HTR-8/SVneo (cell line): ENCODE measurements at regions not wholly inside any gene's neighbourhood (a gene's known extent, or its start where the extent isn't known, plus 50 kb on each side); places are given as distances from the start of the nearest gene placed in this dataset.

Experiments used
- DNase-seq: peaks from one replicate; pipeline ENCODE4 v3.0.0; 2011; ENCODE audit warnings: low spot score, mixed read lengths; ENCODE audit not compliant: insufficient read length
- FAIRE-seq: peaks from 2 replicates; lab custom pipeline; 2011; peaks lifted over from hg19 to GRCh38; lab: Jason Lieb, UNC

DNA sequence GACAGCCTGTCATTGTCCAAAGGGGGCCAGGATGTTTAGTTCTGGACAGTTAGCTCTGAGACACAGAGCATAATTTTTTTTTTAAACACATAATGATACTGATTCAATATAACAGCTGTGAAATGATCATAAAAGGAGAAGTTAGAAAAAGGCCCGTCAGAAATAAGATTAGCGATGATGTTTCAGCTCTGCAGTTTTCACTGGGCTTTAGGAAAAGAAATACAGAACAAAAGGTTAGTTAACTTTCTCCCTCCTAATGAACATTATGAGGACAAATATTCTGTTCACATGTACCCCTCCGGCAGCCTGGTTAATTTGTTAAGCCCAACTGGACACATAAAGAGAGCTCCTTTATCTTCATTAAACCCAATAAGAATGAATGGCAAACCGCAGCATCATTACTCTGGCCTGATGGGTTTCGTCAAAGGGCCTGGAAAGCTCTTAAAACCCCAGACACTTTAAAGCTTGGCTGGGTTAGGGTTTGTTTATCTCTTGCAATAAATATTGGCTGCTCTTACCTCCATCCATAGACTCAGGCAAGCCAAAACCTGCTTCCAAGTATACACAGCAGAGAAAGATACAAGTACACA, 394.6 kb downstream of the KIF16B start:
- FAIRE-seq (no peak), DNase-seq (no peak)

DNA sequence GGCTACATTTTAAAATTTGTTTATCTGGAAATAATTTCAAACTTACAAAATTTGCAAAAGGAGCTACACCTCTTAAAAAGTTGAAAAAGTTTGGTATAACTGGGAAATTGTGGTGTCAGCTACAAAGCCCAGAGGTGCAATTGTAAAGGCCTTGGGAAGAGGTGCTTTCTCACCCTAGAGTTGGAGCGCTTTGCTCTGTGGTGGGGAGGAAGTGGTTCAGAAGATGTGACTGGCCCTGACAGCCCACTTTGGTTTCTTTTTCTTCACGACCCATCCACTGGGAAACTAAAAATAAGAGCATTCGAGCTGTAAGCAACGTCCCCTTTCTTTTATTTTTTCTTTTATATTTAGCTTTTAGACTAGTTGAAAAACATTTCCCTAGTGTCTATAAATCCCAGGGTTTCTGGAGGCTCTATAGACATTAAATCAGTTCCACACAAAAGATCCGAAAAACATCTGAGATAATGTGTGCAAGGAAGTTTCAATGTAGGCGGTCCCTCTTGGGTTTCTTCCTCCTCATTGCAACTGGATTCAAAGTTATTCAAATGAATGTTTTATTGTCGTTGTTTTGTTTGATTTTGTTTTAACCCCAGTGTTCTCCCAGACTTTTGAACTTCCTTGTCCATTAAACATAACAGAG, 397.8 kb downstream of the KIF16B start:
- no peak for DNase-seq
- FAIRE-seq: no peak

DNA sequence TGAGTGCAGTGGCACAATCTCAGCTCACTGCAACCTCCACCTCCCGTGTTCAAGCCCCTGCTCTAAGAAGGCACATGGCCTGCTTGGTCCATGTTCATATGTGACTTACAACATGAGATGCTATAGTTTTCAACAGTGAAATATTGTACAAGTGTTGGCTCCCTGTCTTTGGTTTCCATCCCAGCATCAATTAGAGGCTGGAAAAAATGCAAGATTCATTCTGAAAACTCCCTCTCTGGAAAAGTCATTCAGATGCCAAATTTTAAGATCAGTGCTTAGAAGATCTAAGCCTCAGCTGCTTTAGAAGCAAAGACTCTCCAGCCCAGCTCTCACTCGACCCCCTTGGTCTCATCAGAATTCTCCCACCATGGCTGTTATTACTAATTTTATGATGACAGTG, 398.9 kb downstream of the KIF16B start:
- DNase-seq: no peak
- no peak for FAIRE-seq

DNA sequence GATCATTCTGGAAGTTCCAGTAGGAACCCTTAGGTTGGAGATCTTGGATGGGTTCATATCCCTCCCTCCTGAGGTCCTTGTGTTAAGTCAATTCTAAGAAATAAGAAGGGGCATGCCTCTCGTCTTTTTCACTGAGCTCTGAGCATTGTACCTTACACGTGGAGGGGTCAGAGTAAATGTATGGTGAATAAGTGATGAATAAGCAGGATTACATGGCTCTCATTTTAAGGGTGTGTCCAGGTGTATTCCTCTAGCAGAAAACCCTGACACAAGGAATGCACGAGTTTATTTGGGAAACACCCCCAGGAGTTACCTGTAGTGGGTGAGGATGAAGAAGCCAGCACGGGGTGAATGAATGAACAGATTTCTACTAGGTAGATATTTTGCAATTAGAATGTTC, 400.2 kb downstream of the KIF16B start:
- DNase-seq: no peak
- no peak for FAIRE-seq

DNA sequence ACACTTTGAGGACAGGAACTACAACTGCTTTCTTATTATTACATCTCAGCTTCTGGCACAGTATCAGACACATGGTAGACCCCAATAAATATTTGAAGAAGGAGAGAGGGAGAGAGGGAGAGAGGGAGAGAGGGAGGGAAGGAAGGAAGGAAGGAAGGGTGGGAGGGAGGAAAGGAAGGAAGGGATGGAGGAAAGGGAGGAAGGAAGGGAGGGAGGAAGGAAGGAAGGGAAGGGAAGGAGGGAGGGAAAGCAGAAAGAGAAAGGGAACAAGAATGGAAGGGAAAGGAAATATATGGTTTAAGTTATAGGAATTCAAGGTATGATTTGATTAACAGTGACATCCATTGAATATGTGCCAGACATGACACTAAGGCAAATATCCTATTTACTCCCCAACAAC, 402.1 kb downstream of the KIF16B start:
- FAIRE-seq (no peak), DNase-seq (no peak)

DNA sequence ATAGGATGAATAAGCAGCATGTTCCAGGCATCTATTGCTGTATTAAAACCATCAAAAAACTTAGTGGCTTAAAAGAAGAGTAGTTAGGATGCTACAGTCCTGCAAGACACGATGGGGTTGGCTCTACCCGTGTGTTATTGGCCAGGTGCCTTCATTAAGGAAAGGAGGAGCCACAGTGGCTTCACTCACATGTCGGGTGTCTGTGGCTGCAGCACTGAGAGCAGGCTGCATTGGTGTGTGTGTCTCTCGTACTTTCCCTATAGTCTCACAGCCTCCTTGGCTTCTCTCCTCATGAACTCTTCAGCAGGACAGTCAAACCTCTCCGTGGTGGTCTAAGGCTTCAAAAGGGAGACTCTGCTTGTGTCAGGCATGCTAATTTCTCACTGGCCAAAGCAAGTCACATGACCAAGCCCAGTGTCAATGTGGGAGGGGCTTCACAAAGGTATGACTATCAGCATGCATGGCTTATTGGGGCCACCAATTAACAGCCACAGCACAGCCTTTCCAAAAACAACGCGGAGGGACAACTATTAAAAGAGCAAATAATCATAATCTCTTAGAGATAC, 402.8 kb downstream of the KIF16B start:
- no peak for FAIRE-seq
- no peak for DNase-seq

DNA sequence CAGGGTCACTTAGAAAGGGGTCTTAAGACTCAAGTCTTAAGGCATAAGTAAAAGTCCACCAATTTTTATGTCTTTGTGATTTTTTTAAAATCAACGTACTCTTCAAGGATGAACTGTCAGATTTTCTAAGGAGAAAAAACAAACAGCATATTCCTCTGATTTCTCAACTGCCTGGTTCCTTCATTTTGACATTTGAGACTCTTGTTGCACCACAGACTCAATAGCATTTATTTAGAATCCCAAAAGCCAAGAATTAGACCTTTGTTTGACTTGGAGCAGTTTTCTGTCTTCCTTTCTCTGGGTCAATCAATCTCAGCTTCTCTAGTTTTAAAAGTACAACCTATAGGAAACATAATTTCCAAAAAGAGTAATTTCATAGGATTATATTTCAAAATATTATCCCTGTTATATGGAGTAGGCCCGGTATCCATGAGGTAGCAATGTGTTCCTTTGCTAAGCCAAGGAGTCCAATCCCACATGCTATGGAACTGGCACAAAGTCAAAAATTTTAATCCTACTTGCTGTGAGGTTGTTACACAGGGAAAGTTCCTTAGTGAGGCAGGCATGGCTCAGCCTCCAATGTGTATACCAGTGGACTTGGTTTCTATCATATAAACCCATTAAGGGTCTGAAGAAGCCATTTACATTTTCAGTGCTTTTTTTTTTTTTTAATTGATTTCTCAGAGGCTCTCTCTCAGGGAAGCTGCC, 405.7 kb downstream of the KIF16B start:
- no peak for FAIRE-seq

DNA sequence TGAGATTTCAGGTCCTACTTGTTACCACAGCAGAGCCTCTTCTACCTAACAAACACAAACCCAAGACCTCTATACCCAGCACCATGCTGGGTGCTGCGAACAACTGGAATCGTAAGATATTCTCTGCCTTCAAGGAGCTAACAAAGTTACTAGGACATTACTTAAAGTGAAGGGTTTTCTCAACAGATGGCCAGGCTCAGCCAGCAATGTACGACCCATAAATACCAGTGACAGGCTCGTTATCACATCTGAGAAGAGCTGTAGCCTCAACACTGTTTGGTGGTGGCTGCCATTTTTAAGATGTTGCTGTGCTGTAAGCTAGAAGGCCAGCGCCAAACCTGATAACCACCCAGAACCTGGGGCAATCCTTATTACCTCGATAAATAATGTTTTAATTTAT, 406.5 kb downstream of the KIF16B start:
- DNase-seq (no peak), FAIRE-seq (no peak)

More for the DNA sequence above, 405.7 kb downstream of the KIF16B start:
- no peak for DNase-seq

DNA sequence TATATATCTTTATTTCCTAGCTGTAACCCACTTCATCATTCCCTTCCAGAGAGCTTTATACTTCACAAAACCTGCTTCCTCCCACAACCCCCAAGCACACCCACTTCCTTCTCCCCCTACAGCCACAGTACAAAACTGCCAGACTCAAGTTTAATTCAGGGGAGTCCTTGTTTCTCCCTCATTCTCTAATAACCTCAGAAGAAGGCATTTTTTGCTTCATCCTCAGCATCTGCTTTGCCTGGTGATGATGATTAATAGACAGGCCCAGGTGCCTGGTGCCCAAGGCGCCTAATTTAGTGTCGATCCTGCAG, 414.3 kb downstream of the KIF16B start:
- FAIRE-seq (no peak), DNase-seq (no peak)

DNA sequence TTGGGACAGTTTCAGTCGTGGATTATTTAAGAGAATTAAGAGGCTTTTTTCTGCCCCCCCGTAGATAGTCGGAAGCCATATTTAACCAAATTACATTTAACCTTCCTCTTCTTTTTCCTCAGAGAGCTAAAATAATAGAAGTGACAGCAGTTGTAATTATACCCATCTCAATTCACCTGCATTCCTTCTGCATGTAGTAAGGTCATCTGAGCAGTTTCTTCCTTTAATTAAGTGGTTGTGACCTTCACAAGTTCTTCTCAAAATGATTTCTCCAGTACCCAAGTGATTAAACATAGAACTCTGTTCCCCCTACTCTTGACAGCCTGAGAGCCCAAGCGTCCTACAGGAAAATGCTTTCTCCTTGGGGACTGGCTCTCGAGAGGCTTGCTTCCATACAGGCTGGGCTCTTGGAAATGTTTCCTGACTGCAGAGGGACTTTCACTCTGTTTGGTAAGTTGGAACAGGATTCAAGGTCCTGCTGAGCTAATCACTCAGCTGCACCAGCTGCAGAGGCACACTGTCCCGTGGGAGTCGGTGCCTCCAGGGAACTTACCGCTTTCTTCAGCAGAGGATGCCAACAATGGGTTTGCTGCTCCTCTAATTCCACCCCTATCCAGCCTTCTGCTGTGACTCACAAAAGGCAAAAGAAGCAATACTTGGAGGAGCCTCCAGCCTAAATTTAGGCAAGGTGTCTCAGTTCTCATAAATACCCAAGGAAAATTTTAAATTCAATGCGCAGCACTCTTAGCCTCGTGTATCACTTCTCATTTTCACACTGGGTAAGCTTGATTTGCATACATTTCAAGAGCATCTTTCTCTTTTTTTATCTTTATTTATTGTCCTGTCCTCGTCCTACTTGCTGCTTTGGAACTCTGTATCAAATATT, 414.9 kb downstream of the KIF16B start:
- no peak for FAIRE-seq
- DNase-seq: no peak

DNA sequence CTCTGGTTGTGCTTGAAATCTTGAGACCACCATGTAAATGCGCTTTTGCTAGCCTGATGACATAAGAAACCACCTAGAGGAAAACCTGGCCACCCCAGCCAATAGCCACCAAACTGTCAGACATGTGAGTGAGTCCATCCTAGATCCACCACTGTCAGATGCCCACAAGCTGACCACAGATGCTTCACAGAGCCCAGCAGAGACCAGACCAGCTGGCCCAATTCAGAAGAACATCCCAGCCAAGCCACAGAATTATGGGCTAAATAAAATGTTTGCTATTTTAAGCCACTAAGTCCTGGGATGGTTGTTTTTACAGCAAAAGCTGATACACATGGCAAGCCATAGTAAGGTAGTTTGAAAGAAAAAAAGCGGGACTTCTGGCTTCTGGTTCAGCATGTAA, 425.3 kb downstream of the KIF16B start:
- DNase-seq (no peak), FAIRE-seq (no peak)

DNA sequence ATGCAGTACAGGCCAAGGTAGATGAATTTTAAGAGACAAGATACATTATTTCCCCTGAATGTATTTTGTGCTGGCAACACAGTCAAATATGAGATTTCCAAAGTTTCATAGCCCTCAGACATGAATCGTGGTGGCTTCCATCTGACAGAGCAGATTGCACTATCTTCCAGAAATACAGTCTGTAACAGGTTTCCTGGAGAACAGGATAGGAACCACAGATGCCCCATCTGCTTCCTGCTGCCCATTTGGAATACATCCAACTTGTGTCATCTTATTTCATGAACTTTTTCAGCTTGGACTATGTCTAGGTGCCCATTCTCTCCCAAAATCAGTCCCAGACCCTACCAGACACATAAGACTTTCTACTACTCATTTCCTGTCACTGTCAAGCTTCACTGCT, 426.0 kb downstream of the KIF16B start:
- FAIRE-seq: no peak
- no peak for DNase-seq

DNA sequence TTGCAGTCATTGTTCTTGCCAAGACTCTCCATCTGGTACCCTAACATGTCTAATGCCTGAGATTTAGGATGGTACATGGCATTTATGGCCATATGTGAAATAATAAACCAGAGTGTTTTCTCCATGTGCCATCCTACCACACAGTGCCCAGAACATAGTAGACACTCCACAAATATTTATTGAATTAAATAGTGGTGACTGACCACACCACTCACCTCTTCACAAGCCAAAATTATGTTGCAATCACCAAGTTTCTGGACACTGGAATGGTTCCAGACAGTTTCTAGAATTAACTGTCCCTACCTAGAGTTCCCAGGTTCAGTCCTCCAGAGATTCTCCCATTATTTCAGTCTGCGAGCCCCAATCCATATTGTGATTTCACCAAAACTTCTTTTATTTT, 427.3 kb downstream of the KIF16B start:
- FAIRE-seq (no peak), DNase-seq (no peak)

DNA sequence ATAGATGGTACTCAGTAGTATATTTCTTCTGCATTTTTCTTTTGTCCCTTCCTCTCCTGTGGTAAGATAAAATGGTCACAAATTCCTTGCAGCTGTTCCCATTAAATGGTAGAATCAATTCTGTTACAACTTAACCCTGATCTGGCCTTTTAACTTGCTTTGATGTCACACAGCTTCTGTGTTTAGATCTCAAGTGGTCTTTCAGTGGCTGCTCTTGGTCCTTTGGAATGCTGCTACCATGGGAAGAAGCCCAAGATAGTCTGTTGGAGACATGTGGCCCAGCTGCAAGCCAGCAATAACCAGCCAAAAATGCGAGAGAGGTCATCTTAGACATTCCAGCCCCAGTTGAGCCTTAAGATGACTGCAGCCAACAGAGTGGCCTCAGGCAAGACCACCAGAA, 429.7 kb downstream of the KIF16B start:
- FAIRE-seq: no peak

DNA sequence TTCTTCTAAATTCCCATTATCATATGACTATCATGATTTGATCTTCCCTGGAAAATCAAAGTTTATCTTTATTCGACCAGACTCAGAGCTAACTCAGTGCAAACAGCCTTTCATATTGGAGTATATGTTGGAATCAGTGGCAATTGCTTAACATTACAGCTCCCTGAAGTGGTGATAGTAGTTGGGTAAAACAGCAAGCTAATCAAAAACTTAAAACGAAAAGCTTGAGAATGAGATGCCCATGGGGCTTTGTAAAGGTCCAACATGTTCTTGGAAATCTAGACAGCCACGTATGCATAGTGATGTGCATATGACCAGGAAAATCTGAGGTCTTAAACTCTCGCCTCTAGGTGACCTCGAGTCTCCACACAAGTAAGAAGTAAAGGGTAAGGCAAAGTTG, 437.6 kb downstream of the KIF16B start:
- FAIRE-seq: no peak
- no peak for DNase-seq

More for the DNA sequence above, 429.7 kb downstream of the KIF16B start:
- DNase-seq: no peak

DNA sequence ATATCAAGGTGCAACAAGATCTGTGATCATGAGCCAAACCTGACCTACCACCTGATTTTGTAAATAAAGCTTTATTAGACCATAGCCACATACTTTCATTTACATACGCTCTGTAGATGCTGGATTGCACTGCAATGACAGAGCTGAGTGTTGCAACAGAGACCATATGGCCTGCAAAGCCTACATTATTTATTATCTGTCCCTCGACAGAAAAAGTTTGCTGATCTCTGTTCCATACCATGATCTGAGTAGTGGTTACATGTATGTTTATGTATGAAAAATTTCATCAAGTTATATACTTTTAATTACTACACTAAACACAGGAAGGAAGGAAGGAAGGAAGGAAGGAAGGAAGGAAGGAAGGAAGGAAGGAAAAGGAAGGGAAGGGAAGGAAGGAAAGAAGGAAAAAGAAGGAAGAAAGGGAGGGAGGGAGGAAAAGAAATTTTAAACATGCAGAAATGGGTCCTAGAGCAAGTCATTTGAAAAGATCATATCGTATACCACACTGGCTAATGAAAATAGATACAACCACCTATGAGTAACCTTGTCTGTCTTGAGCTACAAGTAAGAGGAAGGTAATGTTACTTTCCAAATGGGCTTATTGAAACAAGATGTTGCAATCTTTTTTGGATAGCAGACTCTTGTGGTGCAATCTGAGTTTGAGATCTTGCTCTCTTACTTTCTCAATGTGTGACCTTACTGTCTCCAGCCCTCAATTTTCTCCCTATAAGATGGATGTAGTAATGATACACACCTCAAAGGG, 441.0 kb downstream of the KIF16B start:
- FAIRE-seq (no peak), DNase-seq (no peak)

DNA sequence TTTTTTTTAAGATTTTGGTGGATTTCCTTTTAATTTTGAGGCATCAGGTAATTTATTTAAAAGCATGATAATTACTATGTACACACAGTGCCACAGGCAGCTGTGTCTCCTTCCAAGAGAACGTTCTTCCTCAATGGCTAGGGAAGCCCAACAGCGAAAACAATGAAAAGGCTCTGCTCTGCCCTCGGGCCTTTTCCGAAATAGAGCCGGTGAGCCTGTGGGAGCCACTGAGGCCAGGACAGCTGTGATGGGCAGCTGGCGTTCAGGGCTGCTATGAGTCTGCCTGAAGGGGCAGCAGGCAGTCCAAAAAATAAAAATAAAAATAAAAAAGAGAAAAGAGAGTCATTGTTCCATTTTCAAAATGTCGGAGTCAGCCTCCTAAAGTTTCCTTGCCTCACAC, 443.8 kb downstream of the KIF16B start:
- FAIRE-seq (no peak), DNase-seq (no peak)

DNA sequence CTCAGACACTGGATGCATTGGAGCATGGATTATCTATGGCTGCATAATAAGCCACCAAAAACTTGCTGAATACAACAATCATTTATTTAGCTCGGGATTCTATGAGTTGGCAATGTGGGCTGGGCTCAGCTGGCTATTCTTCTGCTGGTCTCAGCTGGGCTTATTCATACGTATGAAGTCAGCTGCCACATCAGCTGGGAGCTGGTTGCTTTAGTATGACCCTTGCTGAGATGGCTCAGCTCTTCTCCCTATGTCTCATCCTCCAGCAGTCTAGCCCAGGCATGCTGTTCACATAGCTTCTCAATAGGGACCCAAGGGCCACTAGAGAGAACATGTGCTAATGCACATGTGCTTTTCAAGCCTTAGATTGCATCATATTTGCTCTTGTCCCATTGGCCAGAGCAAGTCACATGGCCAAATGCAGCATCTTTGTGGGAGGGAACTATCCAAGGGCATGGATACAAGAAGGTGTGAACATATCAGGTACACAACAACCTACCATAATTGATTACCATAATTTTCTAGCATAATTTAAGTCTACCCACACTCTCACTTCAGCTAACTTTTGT, 444.6 kb downstream of the KIF16B start:
- no peak for FAIRE-seq
- DNase-seq: no peak

DNA sequence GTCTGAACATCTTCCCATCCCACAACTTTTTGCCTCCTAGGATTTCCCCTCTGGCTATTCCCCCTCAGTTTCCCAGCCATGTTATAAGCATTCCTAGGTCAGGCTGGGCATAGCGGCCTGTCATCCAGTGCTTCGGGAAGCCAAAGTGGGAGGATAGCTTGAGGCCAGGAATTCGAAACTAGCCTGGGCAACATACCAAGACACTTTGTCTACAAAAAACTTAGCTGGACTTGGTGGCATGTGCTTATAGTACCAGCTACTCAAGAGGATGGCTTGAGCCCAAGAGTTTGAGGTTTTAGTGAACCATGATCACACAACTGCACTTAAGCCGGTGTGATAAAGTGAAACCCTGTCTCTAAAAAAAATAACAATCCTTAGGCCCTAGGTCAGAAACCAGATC, 447.4 kb downstream of the KIF16B start:
- no peak for FAIRE-seq
- DNase-seq: no peak
